Mesodermal cell (in vitro differentiated cells): ENCODE measurements at regions not wholly inside any gene's neighbourhood (a gene's known extent, or its start where the extent isn't known, plus 50 kb on each side); places are given as distances from the start of the nearest gene placed in this dataset.

Source experiments
- H3K27ac ChIP-seq: 2 replicates; pipeline ENCODE4 v1.7.0; 2013; ENCODE audit warnings: mild to moderate bottlenecking, low read depth, low read length, moderate library complexity; ENCODE audit not compliant: severe bottlenecking
- H3K36me3 ChIP-seq: 2 replicates; pipeline ENCODE4 v1.7.1; 2013; ENCODE audit warnings: mild to moderate bottlenecking, low read length, moderate library complexity; ENCODE audit not compliant: control insufficient read depth, insufficient read depth
- H3K4me1 ChIP-seq: one replicate; pipeline ENCODE4 v1.7.1; 2013; ENCODE audit warnings: mild to moderate bottlenecking, low read length; ENCODE audit not compliant: insufficient read depth, control insufficient read depth, poor library complexity, severe bottlenecking
- H3K4me3 ChIP-seq: 2 replicates; pipeline ENCODE4 v1.7.0; 2013; ENCODE audit warnings: low read length, control low read depth, mild to moderate bottlenecking; ENCODE audit not compliant: insufficient read depth, poor library complexity, severe bottlenecking; ENCODE audit errors: extremely low read depth
- H3K9me3 ChIP-seq: 2 replicates; pipeline ENCODE4 v1.7.1; 2013; ENCODE audit warnings: mild to moderate bottlenecking, low read length, moderate library complexity; ENCODE audit not compliant: control insufficient read depth
- WGBS, 2 experiments: methylation state at CpG; one replicate each; pipeline ENCODE4 v1.1.5; 2013; ENCODE audit warnings: missing lambda C conversion rate in 2 of 2; ENCODE audit not compliant: insufficient coverage in 2 of 2; 5-methylcytosine and 5-hydroxymethylcytosine counted together

GRCh38 chr13:58542530-58542929, 911.0 kb downstream of the PCDH17 start:
- Histone ChIP-seq H3K4me3 (no peak overlapping the region), H3K27ac (no peak overlapping the region), H3K4me1 (no peaks in the 10 kb centered on the region), H3K9me3 (no peaks in the 10 kb centered on the region), H3K36me3 (no peaks in the 10 kb centered on the region)

GRCh38 chr13:58547419-58547818, 915.9 kb downstream of the PCDH17 start:
- Histone ChIP-seq H3K36me3 (no peaks in the 10 kb centered on the region), H3K4me3 (no peak overlapping the region), H3K27ac (no peak overlapping the region), H3K4me1 (no peaks in the 10 kb centered on the region), H3K9me3 (no peaks in the 10 kb centered on the region)
- 100% methylated on average over 1 of the region's 1 CpG; no CpG with 5 or more reads in 1 of the 2 experiments for WGBS, 2 experiments

GRCh38 chr13:58566176-58566575, 934.6 kb downstream of the PCDH17 start:
- Histone ChIP-seq H3K36me3 (no peaks in the 10 kb centered on the region), H3K9me3 (no peaks in the 10 kb centered on the region), H3K4me3 (no peak overlapping the region), H3K4me1 (no peaks in the 10 kb centered on the region), H3K27ac (no peak overlapping the region)
- no CpG with 5 or more reads among the region's 3 CpGs for WGBS, 2 experiments

- Histone ChIP-seq H3K4me3 (no peak overlapping the region), H3K36me3 (no peaks in the 10 kb centered on the region), H3K4me1 (no peaks in the 10 kb centered on the region), H3K9me3 (no peaks in the 10 kb centered on the region), H3K27ac (no peak overlapping the region)
- WGBS, 2 experiments, result no CpG with 5 or more reads among the region's 2 CpGs
Observed at GRCh38 chr13:58573743-58574142, 942.2 kb downstream of the PCDH17 start.

- no peak overlapping the region for H3K4me3 ChIP-seq
- H3K27ac ChIP-seq, result no peak overlapping the region
- no peaks in the 10 kb centered on the region for H3K36me3 ChIP-seq
- no peaks in the 10 kb centered on the region for H3K4me1 ChIP-seq
- H3K9me3 ChIP-seq, result no peaks in the 10 kb centered on the region
Observed at GRCh38 chr13:58574791-58575190, 943.2 kb downstream of the PCDH17 start.

GRCh38 chr13:58579468-58579867, 947.9 kb downstream of the PCDH17 start:
- Histone ChIP-seq H3K4me1 (no peaks in the 10 kb centered on the region), H3K4me3 (no peak overlapping the region), H3K9me3 (no peaks in the 10 kb centered on the region), H3K36me3 (no peaks in the 10 kb centered on the region), H3K27ac (no peak overlapping the region)
- no CpG with 5 or more reads among the region's 2 CpGs for WGBS, 2 experiments

- Histone ChIP-seq H3K27ac (no peak overlapping the region), H3K36me3 (no peaks in the 10 kb centered on the region)
- WGBS, 2 experiments, result no CpG with 5 or more reads among the region's 1 CpG
Observed at GRCh38 chr13:58583966-58584365, 952.4 kb downstream of the PCDH17 start.

GRCh38 chr13:58584610-58585009, 953.1 kb downstream of the PCDH17 start:
- Histone ChIP-seq H3K4me1 (no peaks in the 10 kb centered on the region), H3K9me3 (no peaks in the 10 kb centered on the region), H3K27ac (no peak overlapping the region), H3K36me3 (no peaks in the 10 kb centered on the region), H3K4me3 (no peak overlapping the region)
- no CpG with 5 or more reads among the region's 2 CpGs for WGBS, 2 experiments

More at GRCh38 chr13:58583966-58584365, 952.4 kb downstream of the PCDH17 start:
- no peaks in the 10 kb centered on the region for H3K4me1 ChIP-seq
- no peaks in the 10 kb centered on the region for H3K9me3 ChIP-seq
- H3K4me3 ChIP-seq, result no peak overlapping the region

- no peaks in the 10 kb centered on the region for H3K4me1 ChIP-seq
- WGBS, 2 experiments, result no CpG with 5 or more reads among the region's 2 CpGs
- H3K4me3 ChIP-seq, result no peak overlapping the region
- H3K36me3 ChIP-seq, result no peaks in the 10 kb centered on the region
- no peaks in the 10 kb centered on the region for H3K9me3 ChIP-seq
- H3K27ac ChIP-seq, result no peak overlapping the region
Observed at GRCh38 chr13:58587183-58587582, 955.6 kb downstream of the PCDH17 start.

GRCh38 chr13:58592052-58592451, 960.5 kb downstream of the PCDH17 start:
- H3K36me3 ChIP-seq, result no peaks in the 10 kb centered on the region
- no peak overlapping the region for H3K27ac ChIP-seq
- H3K4me3 ChIP-seq, result no peak overlapping the region
- no peaks in the 10 kb centered on the region for H3K4me1 ChIP-seq
- no peaks in the 10 kb centered on the region for H3K9me3 ChIP-seq

GRCh38 chr13:58592786-58593185, 961.2 kb downstream of the PCDH17 start:
- Histone ChIP-seq H3K4me3 (no peak overlapping the region), H3K36me3 (no peaks in the 10 kb centered on the region), H3K4me1 (no peaks in the 10 kb centered on the region), H3K9me3 (no peaks in the 10 kb centered on the region), H3K27ac (no peak overlapping the region)
- 86% methylated on average over 1 of the region's 1 CpG; no CpG with 5 or more reads in 1 of the 2 experiments for WGBS, 2 experiments
